RCC 7860 (cell line): ENCODE measurements at regions not wholly inside any gene's neighbourhood (a gene's known extent, or its start where the extent isn't known, plus 50 kb on each side); places are given as distances from the start of the nearest gene placed in this dataset.
"Not testable (repeated sequence)": the region's sequence is repeated elsewhere in the genome, so short reads cannot be mapped to it uniquely, and the experiment has no call there.

ENCODE experiments used
- DNase-seq: peaks from one replicate; pipeline ENCODE4 v3.0.0-alpha.2; 2015; ENCODE audit warnings: low spot score
- FAIRE-seq: peaks from 2 replicates; lab custom pipeline; 2012; peaks lifted over from hg19 to GRCh38; lab: Jason Lieb, UNC

DNA sequence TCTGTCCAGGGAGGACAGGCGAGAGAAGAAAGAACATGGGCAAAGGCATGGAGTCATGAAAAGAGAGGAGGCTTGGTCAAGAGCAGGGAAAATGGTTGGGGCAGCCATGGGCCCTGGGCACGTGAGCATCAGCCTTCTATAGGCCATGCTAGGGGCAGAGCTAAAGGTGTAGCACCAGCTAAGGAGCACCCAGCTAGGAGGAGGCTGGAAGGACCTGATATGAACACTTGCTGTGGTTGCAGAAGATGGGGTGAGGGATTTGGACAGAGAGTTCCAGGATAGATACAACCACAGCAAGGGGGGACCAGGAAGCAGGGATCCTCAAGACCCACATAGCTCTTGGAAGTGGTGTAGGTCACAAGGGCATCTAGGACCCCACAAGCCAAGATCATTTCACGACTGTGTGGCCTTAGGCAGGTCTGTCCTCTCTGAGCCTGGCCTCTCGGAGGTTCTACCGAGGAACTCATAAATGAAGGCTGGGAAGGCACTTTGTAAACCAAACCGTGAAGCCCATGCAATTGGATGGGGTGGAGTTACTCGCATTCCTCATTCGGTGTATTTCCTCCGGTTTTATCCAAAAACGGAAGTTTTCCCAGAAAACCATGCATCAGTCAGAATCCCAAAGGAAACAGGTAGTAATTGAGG, 74.0 kb upstream of the TOP1 start:
- no peak for FAIRE-seq
- no peak for DNase-seq

DNA sequence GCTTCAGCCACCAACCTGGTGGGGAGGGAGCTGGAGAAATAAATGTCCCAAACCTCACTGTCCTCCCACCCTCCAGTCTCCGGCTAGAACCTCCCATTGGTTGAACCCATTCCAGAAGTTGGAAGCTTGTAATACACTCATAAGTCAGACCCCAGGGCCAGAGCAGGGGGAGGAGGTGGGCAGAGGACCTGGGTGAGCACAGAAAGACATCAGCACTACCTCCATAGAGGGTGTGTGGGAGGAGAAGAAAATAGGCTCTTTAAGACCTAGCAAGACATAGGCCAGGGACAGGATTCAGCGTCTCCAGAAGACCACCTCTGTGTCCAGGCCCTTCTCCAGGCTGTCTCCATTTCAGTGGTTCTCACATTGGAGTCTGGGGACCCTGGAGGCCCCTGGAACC, 73.3 kb upstream of the TOP1 start:
- FAIRE-seq: no peak
- no peak for DNase-seq

DNA sequence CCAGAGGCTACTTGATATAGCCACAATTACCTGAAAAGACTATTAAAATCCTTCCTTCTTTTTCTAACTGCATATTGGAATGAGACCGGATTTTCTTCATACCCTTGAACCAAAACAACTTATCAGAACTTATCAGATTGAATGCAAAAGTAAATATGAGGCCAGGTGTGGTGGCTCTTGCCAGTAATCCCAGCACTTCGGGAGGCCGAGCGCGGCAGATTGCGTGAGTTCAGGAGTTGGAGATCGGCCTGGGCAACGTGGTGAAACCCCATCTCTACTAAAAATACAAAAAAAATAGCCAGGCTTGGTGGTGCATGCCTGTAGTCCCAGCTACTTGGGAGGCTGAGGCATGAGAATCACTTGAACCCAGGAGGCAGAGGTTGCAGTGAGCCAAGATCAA, 72.8 kb upstream of the TOP1 start:
- not testable (repeated sequence) for DNase-seq, FAIRE-seq

GRCh38 chr20:40956542-40957264, 71.9 kb upstream of the TOP1 start:
- DNase-seq (no peak), FAIRE-seq (no peak)

DNA sequence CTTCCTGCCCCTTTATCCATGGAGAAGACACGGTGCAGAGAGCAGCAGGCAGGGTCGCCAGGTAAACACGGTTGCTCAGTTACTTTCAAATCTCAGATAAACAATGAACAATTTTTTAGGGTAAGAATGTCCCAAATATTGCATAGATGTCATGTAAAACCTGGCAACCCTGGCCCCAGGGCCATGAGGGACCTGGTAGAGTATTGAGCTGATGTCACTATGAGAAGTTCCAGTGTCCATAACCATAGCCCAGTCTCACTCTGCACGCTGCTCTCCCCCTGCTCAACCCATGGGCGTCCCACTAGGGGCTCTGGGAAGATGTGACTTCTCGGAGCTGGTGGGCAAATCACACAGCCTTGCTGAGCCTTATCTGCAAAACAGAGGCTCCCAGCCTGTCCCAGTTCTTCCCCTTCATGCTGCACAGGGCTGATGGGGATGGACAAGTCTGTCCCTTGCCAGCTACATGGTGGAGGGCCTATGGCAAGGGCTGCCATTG, 71.3 kb upstream of the TOP1 start:
- DNase-seq (no peak), FAIRE-seq (no peak)

DNA sequence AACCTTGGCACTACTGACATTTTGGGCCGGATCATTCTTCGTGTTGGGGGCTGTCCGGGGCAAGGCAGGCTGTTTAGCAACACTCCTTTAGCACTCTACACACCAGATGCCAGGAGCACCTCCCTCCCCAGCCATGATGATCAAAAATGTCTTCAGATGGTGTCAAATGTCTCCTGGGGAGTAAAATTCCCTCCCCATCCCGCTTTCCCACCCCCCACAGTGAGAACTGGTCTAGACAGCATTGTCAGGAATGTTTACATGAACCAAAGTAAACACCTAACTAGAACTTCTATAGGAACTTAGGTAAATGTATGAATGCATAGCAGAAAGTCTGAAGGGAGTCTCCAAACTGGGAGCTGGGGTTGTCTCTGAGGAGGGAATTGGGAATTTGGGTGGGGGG, 70.0 kb upstream of the TOP1 start:
- FAIRE-seq (no peak), DNase-seq (no peak)

DNA sequence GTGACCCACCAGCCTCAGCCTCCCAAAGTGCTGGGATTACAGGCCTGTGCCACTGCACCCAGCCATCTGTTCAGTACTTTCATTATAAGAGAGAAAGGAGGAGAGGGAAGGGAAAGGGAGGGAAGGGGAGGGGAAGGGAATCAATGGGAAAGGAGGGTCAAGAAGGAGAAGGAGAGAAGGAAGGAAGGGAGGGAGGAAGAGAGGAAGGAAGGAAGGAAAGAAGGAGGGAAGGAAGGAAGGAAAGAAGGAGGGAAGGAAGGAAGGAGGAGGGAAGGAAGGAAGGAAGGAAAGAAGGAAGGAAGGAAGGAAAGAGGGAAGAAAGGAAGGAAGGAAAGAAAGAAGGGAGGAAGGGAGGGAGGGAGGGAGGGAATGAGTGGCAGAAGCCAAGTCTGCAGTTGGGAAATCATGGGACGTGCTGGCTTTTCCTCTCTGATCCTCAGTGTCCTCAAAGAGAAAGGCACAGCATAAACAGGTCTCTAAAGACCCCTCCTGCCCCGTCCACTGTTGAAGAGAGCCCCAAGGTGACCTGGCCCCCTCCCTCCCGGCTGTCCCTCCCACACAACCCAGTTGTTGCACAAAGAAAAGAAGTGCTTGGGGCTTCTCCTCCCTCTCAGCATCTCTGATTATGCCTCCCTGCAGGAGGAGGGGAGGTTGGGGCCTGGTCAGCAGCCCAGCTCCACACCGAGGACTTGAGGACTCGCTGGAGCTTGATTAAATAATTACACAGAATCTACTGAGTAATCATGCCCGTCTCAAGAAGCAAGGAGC, 69.1 kb upstream of the TOP1 start:
- FAIRE-seq: no peak

DNA sequence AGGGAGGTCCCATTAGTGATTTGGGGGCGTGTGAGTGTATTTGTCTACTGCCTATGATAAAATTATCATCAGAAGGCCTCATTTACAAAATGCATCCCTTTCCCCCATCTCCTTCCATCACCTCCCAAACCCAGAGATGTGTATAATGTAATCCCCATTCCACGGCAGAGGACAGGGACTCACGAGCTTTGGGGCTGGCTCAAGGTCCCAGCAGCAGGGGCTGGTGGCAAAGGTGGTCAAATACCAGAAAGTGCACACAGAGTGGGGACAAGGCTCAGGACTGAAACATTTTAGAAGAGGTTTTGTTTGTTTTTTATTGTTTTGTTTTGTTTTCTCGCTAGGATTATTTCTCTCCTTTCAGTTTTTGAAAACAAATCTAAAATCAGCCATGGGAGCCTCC, 68.5 kb upstream of the TOP1 start:
- DNase-seq (no peak), FAIRE-seq (no peak)

More for the DNA sequence above, 69.1 kb upstream of the TOP1 start:
- no peak for DNase-seq

GRCh38 chr20:40960521-40960956, 68.1 kb upstream of the TOP1 start:
- DNase-seq (no peak), FAIRE-seq (no peak)

DNA sequence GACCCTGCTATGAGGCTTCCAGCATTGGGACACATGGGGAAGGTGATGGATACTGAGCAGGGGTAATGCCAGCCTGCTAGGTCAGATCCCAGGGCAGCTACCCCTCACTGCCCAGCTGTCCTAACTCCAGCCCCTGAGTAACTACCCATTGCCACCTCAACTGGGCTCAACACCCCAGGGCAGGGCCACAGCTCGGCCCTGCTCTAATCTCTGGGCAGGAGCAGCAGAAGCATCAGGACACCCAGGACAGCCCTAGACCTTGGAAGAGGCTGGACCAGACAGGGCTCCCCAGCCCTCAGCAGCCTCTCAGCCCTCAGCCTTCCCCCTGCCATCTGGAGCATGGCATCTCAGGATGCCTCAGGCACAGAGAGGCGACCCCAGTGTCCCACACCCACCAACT, 67.4 kb upstream of the TOP1 start:
- DNase-seq: no peak
- no peak for FAIRE-seq

GRCh38 chr20:40961686-40962640, 66.7 kb upstream of the TOP1 start:
- no peak for DNase-seq

DNA sequence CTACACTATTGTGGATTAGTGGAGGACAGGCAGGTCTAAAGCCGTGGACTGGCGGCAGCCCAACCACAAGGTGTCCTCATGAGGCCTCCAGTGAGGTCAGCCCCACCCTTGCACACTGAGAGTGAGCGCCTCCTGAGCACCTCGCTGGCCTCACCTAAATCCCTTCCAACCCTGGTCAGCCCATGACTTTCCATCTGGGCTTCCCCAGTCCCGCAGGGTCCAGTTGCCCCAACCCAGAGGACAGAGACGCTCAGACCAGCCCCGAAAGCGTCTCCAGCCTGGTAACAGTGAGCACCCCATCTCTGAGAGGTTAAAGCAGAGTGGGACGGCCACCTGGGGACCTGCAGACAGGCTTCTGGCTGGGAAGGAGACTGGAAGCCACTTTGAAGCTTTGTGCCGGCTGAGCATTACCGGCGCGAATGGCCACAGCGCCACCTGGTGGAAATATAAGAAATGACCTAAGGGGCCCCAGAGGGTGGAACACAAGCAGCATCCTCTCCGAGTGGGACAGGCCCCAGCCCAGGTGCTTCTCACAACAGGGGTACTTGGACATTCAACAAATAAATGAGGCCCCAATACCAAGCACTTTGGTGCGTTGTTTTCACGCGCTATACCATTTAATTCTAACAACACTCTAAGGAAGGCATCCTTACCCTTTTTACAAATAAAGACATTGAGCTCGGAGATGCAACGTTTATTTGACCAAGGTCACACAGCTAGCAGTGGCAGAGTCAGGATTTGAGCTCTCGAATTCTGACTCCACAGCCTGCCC, 65.7 kb upstream of the TOP1 start:
- DNase-seq (peak; percentile 46), FAIRE-seq (no peak)

More at GRCh38 chr20:40961686-40962640, 66.7 kb upstream of the TOP1 start:
- FAIRE-seq: no peak

- FAIRE-seq (no peak), DNase-seq (no peak)
Measured at GRCh38 chr20:40963505-40963845, 65.1 kb upstream of the TOP1 start.

- FAIRE-seq (no peak), DNase-seq (no peak)
Measured at GRCh38 chr20:40965671-40966070, 63.0 kb upstream of the TOP1 start.

- DNase-seq: no peak
- no peak for FAIRE-seq
Measured at GRCh38 chr20:40966103-40966502, 62.5 kb upstream of the TOP1 start.

- DNase-seq (no peak), FAIRE-seq (no peak)
Measured at GRCh38 chr20:40966516-40967185, 62.0 kb upstream of the TOP1 start.

DNA sequence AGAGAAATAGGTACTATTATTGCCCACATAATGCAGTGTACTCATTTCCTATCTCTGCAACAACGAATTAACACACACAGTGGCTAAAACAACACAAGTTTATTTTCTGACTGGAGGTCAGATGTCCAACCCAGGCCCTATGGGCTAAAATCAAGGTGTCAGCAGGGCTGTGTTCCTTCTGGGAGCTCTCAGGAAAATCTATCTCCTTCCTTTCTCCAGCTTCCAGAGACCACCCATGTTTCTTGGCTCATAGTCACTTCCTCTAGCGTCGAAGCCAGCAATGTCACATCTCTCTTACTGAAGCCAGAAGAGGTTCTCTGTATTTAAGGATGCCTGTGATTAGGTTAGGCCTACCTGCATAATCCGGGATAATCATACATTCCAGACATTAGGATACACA, 60.9 kb upstream of the TOP1 start:
- FAIRE-seq: no peak

DNA sequence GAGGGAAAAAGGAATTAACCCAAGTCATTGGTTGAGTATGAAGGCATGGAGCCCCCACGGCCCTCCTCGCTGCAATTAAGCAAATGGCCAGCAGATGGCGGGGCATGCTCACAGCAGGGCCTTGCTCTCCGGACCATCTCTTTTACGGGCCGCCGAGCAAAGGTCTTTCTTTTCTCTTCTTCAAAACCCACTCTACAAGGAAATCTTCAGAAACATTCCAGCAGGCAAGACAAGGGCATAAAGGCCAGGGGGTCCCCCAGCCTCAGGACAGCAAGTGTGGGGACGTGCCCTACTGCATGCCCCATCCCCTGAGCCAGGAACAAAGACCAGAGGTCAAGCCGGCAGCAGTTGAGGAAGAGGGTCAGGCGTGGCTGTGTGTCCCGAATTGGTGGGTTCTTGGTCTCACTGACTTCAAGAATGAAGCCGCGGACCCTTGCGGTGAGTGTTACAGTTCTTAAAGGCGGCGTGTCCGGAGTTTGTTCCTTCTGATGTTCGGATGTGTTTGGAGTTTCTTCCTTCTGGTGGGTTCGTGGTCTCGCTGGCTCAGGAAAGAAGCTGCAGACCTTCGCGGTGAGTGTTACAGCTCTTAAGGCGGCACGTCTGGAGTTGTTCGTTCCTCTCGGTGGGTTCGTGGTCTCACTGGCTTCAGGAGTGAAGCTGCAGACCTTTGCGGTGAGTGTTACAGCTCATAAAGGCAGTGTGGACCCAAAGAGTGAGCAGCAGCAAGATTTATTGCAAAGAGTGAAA, 59.6 kb upstream of the TOP1 start:
- peak; percentile 20 for FAIRE-seq

More for the DNA sequence above, 60.9 kb upstream of the TOP1 start:
- no peak for DNase-seq

GRCh38 chr20:40970218-40970617, 58.4 kb upstream of the TOP1 start:
- no peak for DNase-seq

More for the DNA sequence above, 59.6 kb upstream of the TOP1 start:
- peak; percentile 48 for DNase-seq

More at GRCh38 chr20:40970218-40970617, 58.4 kb upstream of the TOP1 start:
- no peak for FAIRE-seq
